Islet precursor cell (in vitro differentiated cells): ENCODE measurements at regions not wholly inside any gene's neighbourhood (a gene's known extent, or its start where the extent isn't known, plus 50 kb on each side); places are given as distances from the start of the nearest gene placed in this dataset.
A peak's percentile ranks its signal among the peaks of the same experiment; 100 is the strongest.
"Not testable (repeated sequence)": the region's sequence is repeated elsewhere in the genome, so short reads cannot be mapped to it uniquely, and the experiment has no call there.

Experiments used
- DNase-seq: peaks from one replicate; pipeline ENCODE4 v3.0.0-alpha.2; 2018

GRCh38 chr4:67328393-67328792, 216.9 kb downstream of the CENPC start:
- DNase-seq = no peak

DNA sequence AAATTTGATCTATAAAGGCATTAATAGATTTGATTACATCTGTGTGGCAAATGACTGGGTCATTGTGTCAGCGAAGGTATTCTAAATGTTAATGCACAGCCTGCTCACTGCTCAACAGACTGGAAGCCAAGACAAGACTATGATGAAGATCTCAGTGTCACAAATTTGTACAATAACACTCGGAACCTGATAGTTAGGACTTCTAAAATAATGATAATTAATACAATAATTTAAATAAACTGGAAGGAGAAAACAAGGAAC, 217.4 kb downstream of the CENPC start:
- DNase-seq = no peak

- peak; percentile 67 for DNase-seq
These were observed 217.9 kb downstream of the CENPC start for GRCh38 chr4:67327245-67328017.

DNA sequence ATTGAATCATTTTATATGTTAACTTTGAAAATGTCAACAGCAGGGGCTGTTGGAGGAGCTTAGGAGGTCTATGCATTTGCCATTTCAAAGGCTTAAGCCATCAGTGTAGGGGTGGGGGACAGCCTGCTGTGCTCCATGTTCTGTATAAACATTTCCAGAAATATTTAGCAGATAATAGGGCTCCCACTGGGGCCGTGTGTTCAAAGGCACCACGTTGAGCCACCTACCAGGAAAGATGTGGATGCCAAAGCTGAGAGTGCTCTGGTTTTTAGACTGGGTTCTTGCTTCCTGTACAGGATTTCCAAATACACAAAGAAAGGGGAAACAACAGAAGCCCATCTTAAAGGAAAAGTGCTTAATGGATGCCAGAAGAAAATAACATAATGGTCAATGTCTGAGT, 219.5 kb downstream of the CENPC start:
- DNase-seq = no peak

DNA sequence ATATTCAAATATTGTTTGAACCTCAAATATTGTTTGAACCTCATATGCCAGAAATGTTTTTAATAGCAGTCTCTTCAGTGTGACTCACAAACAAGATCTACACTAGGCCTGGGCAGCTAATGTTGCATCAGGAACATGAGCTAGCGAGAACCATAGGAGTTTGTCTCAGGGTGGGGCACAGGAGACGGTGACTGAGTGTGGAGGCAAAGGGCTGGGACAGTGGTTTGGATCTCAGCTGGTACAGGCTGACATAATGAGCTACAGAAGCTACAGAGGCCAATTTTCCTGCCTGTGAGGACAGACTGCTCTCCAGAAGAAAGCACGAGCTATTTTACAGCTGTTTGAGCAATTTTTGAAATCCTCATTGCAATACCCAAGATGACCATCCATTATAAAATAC, 224.7 kb downstream of the CENPC start:
- no peak for DNase-seq

DNA sequence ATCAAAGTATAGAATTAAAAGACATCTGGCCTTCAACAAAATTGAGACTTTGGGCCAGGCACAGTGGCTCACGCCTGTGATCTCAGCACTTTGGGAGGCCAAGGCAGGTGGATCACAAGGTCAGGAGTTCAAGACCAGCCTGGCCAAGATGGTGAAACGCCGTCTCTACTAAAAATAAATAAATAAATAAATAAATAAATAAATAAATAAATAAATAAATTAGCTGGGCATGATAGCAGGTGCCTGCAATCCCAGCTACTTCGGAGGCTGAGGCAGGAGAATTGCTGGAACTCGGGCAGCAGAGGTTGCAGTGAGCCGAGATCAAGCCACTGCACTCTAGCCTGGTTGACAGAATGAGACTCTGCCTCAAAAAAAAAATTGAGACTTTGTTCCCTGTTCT, 225.7 kb downstream of the CENPC start:
- DNase-seq = not testable (repeated sequence)

GRCh38 chr4:67300497-67301185, 244.7 kb downstream of the CENPC start:
- DNase-seq = not testable (repeated sequence)

DNA sequence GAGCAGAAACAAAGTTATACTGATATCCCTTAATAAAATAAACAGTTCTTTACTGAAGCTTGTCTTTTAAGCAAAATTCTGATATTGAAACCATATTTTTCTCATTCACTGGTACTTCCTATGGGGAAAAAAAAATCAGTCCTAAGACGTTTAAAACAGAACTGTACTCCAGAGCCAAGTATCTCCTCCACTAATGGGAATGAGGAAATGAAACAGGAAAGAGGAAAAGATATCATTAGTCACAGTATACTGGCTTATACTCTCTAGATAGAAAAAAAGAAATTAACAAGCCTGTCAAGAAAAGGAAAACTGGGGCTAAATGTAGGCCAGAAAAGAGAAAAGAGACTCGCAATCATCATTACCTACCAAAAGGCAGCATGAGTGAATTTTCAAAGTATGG, 252.7 kb downstream of the CENPC start:
- no peak for DNase-seq

DNA sequence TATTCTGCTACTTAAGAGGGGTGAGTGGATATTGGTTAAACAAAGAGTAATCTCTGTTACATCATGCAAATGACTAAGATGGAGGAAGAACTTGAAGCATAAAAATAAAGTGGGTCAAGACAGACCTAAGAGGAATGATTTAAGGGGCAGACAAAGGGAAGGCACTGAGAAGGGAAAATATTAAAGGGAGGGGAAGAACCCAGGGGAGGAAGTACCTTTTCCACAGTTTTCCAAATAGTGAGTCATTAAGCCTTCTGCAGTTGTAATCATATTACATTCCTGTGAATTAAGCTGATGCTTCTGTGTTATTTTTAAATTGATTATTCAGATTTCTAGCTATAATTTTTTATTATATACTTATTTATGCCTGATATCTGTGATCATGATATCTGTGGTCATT, 253.3 kb downstream of the CENPC start:
- no peak for DNase-seq

GRCh38 chr4:67291644-67292043, 253.7 kb downstream of the CENPC start:
- DNase-seq = no peak

GRCh38 chr4:67288964-67289363, 256.3 kb downstream of the CENPC start:
- DNase-seq = peak; percentile 74

- no peak for DNase-seq
These were observed 258.6 kb downstream of the CENPC start for GRCh38 chr4:67286724-67287123.

- no peak for DNase-seq
These were observed 262.6 kb downstream of the CENPC start for GRCh38 chr4:67282749-67283148.

GRCh38 chr4:67275179-67275750, 270.0 kb downstream of the CENPC start:
- DNase-seq = no peak

GRCh38 chr4:67274671-67275070, 270.6 kb downstream of the CENPC start:
- DNase-seq = not testable (repeated sequence)

DNA sequence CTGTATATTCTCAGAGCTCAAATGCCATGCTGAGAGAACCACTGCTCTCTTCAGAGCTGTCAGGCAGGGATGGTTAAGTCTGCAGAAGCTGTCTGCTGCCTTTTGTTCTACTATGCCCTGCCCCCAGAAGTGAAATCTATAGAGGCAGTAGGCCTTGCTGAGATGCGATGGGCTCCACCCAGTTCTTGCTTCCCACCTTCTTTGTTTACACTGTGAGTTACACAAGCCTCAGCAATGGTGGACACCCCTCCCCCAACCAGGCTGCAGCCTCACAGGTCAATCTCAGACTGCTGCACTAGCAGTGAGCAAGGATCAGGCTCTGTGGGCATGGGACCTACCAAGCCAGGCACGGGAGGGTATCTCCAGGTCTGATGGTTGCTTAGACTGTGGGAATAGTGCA, 271.6 kb downstream of the CENPC start:
- no peak for DNase-seq

- DNase-seq = no peak
These were observed 283.3 kb downstream of the CENPC start for GRCh38 chr4:67261971-67262370.

DNA sequence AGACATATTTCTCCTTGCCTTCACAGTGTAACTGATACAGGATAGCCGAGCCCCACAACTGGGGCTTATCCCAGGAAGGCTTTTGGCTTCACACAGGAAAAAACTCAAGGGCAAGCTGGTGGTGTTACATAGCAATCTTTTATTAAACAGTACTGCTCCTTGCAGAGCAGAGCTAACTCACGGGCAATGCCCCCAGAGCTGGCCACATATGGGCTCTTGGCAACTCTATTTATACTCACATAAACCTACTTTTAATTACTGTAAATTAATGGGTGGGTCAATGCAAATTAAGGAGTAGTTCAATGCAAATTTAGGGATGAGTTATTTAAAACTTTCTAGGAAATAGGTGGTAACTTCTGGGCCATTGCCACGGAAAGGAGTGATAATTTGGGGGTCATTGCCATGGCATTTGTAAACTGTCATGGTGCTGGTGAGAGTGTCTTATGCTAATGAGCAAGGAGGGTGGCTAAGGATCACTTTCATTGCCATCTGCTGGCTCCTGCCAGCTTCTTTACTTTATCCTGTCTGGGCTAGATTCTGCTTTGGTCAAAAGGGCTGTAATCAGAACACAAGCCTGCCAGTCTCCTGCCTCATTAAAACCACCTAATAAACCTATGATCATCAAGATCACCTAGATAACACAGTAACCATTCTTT, 288.8 kb downstream of the CENPC start:
- DNase-seq = no peak

- DNase-seq = no peak
These were observed 295.0 kb downstream of the CENPC start for GRCh38 chr4:67250131-67250896.

- DNase-seq = no peak
These were observed 308.5 kb downstream of the CENPC start for GRCh38 chr4:67236788-67237187.

- no peak for DNase-seq
These were observed 309.0 kb downstream of the CENPC start for GRCh38 chr4:67236318-67236717.

- peak; percentile 63 for DNase-seq
These were observed 311.0 kb downstream of the CENPC start for GRCh38 chr4:67234296-67234695.

DNA sequence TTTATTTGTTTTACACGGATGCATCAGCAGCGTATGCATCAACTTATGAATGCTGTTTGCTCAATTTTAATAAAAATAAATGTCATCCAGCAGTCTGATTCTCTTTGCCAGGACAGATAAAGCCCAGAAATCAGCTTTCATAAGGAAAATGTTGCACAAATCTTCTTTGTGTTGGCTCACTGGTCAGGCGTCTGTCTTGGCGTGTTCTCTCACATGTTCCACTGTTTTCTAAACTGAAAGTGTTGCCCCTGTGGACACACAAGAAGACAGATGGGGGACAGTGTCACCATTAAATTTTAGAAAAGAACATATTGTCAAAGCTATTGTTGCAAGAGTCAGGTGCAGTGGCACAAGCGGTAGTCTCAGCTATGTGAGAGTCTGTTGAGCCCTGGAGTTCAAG, 316.2 kb downstream of the CENPC start:
- no peak for DNase-seq
